NCI-H524 (cell line): ENCODE measurements at regions not wholly inside any gene's neighbourhood (a gene's known extent, or its start where the extent isn't known, plus 50 kb on each side); places are given as distances from the start of the nearest gene placed in this dataset.
"Not testable (repeated sequence)": the region's sequence is repeated elsewhere in the genome, so short reads cannot be mapped to it uniquely, and the experiment has no call there.

Experiments used
- DNase-seq, 2 experiments: peaks; one replicate each; lab custom pipeline; 2025; lab: John Stamatoyannopoulos, UW

GRCh38 chr6:66264376-66264775 lies 557.4 kb upstream of the EYS start:
- no peak for DNase-seq

- not testable (repeated sequence) for DNase-seq
These were observed 551.9 kb upstream of the EYS start for GRCh38 chr6:66258731-66259487.

GRCh38 chr6:66245231-66245630 lies 538.2 kb upstream of the EYS start:
- DNase-seq = no peak

GRCh38 chr6:66238851-66239250 lies 531.8 kb upstream of the EYS start:
- DNase-seq = no peak

GRCh38 chr6:66232890-66233289 lies 525.9 kb upstream of the EYS start:
- no peak for DNase-seq

- no peak for DNase-seq
These were observed 523.6 kb upstream of the EYS start for GRCh38 chr6:66230591-66230990.

GRCh38 chr6:66226109-66226508 lies 519.1 kb upstream of the EYS start:
- DNase-seq = peak; percentile 2 to 56

- DNase-seq = peak in 1 of 2 experiments; percentile 35
These were observed 503.9 kb upstream of the EYS start for GRCh38 chr6:66210964-66211363.

GRCh38 chr6:66200390-66200789 lies 493.4 kb upstream of the EYS start:
- no peak for DNase-seq

- DNase-seq = no peak
These were observed 492.1 kb upstream of the EYS start for GRCh38 chr6:66199171-66199570.

GRCh38 chr6:66198062-66198624 lies 491.1 kb upstream of the EYS start:
- DNase-seq = no peak

GRCh38 chr6:66190858-66191257 lies 483.8 kb upstream of the EYS start:
- no peak for DNase-seq

- no peak for DNase-seq
These were observed 482.9 kb upstream of the EYS start for GRCh38 chr6:66189915-66190314.

- DNase-seq = no peak
These were observed 479.7 kb upstream of the EYS start for GRCh38 chr6:66186756-66187155.

- no peak for DNase-seq
These were observed 477.1 kb upstream of the EYS start for GRCh38 chr6:66184091-66184490.

GRCh38 chr6:66179361-66179760 lies 472.3 kb upstream of the EYS start:
- no peak for DNase-seq

- no peak for DNase-seq
These were observed 466.6 kb upstream of the EYS start for GRCh38 chr6:66173587-66173986.

GRCh38 chr6:66166713-66167112 lies 459.7 kb upstream of the EYS start:
- not testable (repeated sequence) for DNase-seq

- DNase-seq = no peak
These were observed 454.6 kb upstream of the EYS start for GRCh38 chr6:66161546-66162108.

- DNase-seq = no peak
These were observed 452.9 kb upstream of the EYS start for GRCh38 chr6:66159937-66160336.

GRCh38 chr6:66153247-66153646 lies 446.2 kb upstream of the EYS start:
- DNase-seq = no peak

GRCh38 chr6:66149132-66149531 lies 442.1 kb upstream of the EYS start:
- no peak for DNase-seq

GRCh38 chr6:66145867-66146266 lies 438.8 kb upstream of the EYS start:
- no peak for DNase-seq

- no peak for DNase-seq
These were observed 427.0 kb upstream of the EYS start for GRCh38 chr6:66134021-66134420.
